Ureter (tissue), 1 donor: ENCODE measurements at regions not wholly inside any gene's neighbourhood (a gene's known extent, or its start where the extent isn't known, plus 50 kb on each side); places are given as distances from the start of the nearest gene placed in this dataset.
"Not testable (repeated sequence)": the region's sequence is repeated elsewhere in the genome, so short reads cannot be mapped to it uniquely, and the experiment has no call there.

Experiments used
- DNase-seq: peaks from one replicate; pipeline ENCODE4 v3.0.0-alpha.2; 2020; ENCODE audit warnings: low spot score
- donor health status: DM: yes; HTN: yes; CAD: no.

DNA sequence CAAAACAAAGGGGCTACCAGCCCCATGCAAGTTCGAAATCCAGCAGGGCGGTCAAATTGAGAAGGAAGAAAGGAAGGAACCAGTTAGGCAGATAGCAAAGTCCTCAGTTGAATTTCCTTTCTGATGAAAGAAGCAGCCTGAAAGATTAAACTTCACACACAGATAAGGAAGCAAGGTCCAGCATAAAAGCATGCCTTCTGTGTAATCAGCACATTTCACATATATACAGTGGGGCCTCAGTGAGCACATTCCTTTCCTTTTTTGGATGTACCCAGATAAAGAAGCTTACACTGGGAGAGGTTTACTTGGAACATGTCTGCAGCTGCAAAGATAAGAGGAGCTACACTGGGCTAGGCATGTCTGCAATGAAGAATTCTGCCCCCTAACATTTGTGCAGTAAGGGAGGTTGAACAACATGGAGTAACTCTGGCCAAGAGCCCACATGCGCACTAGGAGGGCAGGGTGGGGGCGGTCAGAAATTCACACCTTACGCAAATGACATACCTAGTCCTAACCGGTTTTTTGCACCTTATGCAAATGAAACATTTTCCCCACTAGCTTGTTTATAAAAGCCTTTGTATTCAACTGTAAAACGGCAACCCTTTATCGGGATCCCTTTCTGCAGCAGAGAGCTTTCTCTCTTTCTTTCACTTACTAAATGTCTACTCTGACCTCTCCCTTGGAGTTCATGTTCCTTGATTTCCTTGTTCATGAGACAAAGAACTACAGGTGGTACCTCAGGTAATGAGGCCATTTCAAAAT lies 149.7 kb upstream of the FBXL17 start:
- no peak for DNase-seq

DNA sequence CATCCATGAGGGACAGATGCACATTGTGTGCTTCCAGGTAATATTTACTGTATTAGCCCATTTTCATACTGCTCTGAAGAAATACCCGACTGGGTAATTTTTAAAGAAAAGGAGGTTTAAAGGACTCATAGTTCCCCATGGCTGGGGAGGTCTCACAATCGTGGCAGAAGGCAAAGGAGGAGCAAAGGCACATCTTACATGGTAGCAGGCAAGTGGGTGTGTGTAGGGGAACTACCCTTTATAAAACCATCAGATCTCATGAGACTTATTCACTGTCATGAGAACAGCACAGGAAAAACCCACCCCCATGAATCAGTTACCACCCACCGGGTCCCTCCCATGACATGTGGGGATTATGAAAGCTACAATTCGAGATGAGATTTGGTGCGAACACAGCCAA lies 148.8 kb upstream of the FBXL17 start:
- DNase-seq: no peak

- no peak for DNase-seq
These were observed 147.5 kb upstream of the FBXL17 start for GRCh38 chr5:108529381-108529780.

GRCh38 chr5:108528655-108529054 lies 146.8 kb upstream of the FBXL17 start:
- DNase-seq: no peak

GRCh38 chr5:108524564-108524963 lies 142.7 kb upstream of the FBXL17 start:
- DNase-seq: no peak

DNA sequence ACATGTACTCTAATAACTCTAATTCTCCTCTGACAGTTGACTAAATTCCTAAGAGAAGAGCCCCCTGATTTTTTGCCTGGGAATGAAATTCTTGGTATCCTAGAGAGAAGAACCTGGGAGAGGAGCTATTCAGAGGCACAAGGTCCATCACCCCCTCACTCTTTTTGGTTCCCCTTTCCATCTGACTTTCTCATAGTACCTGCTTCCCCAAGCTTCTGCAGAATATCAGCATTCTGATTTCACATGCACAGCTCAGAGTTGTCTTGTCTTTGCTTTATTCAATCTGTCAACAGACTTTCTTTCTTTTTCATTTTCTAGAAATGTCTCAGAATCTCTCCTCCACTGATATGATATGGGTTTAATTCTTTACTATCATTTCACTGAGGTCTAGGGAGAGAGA lies 141.5 kb upstream of the FBXL17 start:
- DNase-seq: no peak

- DNase-seq: no peak
These were observed 140.1 kb upstream of the FBXL17 start for GRCh38 chr5:108521841-108522506.

GRCh38 chr5:108521011-108521700 lies 139.3 kb upstream of the FBXL17 start:
- no peak for DNase-seq

DNA sequence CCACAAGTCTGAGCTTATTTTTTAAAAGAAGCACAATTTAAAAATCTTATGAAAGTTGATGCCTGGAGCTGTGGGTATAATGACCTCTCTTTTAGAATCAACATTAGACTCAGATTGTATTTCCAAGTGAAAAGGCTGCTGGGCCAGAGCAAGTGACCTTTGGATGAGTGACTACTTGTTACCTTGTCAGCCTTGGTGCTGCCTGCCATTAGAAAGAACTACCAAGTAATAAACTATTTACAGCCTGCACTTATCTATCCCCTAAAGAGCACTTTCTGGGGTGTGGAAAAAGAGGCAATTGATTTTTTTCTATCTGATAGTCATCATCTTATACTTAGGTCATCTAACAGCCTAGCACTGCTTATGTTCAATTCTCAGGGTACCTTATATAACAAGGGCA lies 134.9 kb upstream of the FBXL17 start:
- DNase-seq: no peak

DNA sequence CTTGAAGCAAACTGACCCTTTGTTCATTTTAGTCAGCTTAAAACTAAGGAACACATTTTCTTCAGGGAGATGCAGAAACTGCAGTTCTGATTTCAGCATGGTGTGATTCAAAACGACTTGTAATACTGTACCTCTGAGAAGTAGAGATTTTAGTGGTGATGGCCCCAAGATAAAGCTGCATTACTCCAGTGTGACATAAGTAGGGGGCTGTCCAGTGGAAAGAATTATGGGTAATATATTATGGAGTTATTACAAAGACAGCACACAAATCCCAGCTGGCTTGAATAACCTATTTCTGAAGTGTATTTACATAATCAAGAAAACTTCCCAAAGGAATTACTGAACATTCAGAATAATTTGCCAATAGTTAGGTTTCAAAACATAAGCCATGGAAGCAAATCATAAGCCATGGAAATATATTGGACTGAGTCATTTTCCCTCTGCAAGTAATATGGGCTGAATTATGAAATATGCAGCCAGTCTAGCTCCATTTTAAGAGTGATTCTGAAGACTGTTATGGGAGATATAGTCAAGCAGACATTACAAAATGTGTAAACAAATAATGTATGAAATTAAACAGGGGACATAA lies 133.7 kb upstream of the FBXL17 start:
- no peak for DNase-seq

GRCh38 chr5:108508979-108509378 lies 127.1 kb upstream of the FBXL17 start:
- DNase-seq: no peak

DNA sequence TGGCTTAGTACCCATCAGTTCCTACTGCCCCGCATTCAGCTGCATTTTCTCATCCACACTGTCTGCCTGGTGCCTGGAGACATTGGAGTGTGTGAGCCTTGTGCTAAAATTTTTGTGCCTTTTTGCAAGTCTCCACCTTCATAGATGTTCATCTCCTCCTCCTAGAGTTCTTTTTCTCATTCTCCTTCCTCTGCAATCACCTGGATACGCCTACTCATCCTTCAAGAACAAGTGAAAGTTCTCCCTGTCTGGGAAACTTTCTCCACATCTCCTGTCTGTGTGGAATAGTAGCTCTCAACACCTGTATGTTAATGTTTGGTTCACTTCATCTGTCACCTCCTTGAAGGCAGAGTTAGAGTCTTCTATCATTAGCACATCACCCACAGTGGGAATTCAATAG lies 125.7 kb upstream of the FBXL17 start:
- no peak for DNase-seq

DNA sequence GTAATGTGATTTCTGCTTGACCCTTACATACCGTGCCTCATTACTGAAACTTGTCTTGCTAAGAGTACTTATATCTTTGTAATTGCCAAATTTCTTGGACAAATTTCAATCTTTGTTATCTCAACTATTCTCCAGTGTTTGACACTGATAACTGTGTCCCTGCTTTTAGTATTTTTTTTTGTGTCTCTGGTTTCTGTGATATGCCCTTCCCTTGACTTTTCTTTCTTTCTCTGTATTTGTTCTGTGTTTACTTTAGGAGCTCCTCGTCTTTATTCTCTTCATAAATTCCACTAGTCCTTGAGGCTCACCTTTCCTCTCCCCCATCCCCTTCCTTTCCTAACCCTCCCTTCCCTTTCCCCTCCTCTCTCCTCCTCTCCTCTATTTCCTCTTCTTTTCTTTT lies 123.7 kb upstream of the FBXL17 start:
- no peak for DNase-seq

DNA sequence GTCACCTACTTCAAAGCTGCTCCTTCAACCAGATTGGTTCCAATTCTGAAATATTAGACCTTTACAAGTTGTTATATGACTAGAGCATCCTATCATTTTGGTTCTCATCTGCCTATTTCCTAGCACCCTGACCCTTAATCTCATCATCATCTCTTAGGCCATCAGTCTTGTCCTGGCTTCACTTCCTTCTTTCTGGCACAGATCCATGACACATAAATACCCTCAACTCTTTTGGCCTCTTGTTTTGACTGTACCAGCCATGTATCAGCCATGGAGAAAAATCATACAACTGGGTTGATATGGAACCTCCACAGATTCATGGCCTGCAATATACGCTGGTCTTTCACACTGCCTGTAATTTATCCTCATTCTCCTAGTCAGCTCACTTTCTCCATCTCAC lies 123.1 kb upstream of the FBXL17 start:
- no peak for DNase-seq

DNA sequence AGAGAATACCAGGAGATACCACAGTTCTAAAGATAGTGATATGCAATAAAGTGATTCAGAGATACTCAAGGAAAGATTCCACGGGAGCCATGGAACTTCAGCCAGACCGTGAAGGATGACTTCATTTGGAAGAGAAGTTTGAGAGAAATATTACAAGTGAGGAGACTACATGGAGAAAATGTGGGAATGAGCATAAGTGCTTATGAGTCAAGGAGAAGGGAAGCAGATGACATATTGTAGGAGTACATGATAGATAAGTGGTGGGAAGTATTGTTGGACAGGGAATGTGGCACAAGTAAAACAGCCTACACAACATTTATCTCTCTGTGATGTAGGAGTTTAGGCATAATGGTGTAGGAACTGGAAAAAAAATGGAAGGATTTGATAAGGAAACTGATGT lies 122.1 kb upstream of the FBXL17 start:
- DNase-seq: no peak

DNA sequence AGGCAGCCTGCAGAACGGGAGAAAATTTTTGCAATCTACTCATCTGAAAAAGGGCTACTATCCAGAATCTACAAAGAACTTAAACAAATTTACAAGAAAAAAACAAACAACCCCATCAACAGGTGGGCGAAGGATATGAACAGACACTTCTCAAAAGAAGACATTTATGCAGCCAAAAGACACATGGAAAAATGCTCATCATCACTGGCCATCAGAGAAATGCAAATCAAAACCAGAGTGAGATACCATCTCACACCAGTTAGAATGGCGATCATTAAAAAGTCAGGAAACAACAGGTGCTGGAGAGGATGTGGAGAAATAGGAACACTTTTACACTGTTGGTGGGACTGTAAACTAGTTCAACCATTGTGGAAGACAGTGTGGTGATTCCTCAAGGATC lies 113.7 kb upstream of the FBXL17 start:
- not testable (repeated sequence) for DNase-seq

- no peak for DNase-seq
These were observed 106.1 kb upstream of the FBXL17 start for GRCh38 chr5:108487951-108488350.

GRCh38 chr5:108484035-108484434 lies 102.1 kb upstream of the FBXL17 start:
- DNase-seq: no peak

GRCh38 chr5:108481355-108481931 lies 99.5 kb upstream of the FBXL17 start:
- DNase-seq: no peak

GRCh38 chr5:108472237-108472636 lies 90.3 kb upstream of the FBXL17 start:
- DNase-seq: no peak

- no peak for DNase-seq
These were observed 85.7 kb upstream of the FBXL17 start for GRCh38 chr5:108467563-108467962.

DNA sequence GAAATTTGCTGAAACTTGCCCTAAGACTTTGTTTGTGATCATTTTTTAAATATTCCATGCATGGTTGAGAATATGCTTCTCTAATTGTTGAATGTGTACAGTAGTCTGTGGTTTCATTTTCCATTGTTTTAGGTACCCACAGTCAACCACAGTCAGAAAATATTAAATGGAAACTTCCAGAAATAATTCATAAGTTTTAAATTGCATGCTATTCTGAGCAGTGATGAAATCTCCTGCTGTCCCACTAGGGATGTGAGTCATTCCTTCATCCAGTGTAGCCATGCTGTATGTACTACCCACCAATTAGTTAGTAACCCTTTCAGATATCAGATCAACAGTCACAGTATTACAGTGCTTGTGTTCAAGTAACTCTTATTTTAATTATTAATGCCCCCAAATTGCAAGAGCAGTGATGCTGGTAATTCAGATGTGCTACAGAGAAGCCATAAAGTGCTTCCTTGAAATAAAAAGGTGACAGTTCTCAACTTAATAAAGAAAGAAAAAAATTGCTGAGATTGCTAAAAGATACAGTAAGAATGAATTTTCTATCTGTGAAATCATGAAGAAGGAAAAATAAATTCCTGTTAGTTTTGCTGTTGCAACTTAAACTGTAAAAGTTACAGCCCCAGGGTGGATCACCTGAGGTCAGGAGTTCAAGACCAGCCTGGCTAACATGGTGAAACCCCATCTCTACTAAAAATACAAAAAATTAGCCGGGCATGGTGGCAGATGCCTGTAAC lies 79.9 kb upstream of the FBXL17 start:
- no peak for DNase-seq
